GM20431 (cell line): ENCODE measurements at regions not wholly inside any gene's neighbourhood (a gene's known extent, or its start where the extent isn't known, plus 50 kb on each side); places are given as distances from the start of the nearest gene placed in this dataset.

ENCODE experiments used
- in situ Hi-C: fragments of 300-500 bp; cut with MseI, MboI; formaldehyde crosslinking; loops from one replicate; pipeline ENCODE4 v1.15.0; 2020; ENCODE audit warnings: low sequenced_read_pairs; ENCODE audit not compliant: unreplicated experiment

- in situ Hi-C loops = no loop called here
Measured at GRCh38 chr6:105992315-105992961, 93.7 kb upstream of the PRDM1 start.

- in situ Hi-C loops = no loop called here
Measured at GRCh38 chr6:105991561-105992314, 94.4 kb upstream of the PRDM1 start.

GRCh38 chr6:105990151-105990550 is 96.0 kb upstream of the PRDM1 start:
- in situ Hi-C loops = no loop called here

- in situ Hi-C loops = no loop called here
Measured at GRCh38 chr6:105988812-105989577, 97.1 kb upstream of the PRDM1 start.

- in situ Hi-C loops = no loop called here
Measured at GRCh38 chr6:105988321-105988720, 97.8 kb upstream of the PRDM1 start.

GRCh38 chr6:105987516-105987915 is 98.6 kb upstream of the PRDM1 start:
- in situ Hi-C loops = no loop called here

- in situ Hi-C loops = no loop called here
Measured at GRCh38 chr6:105986998-105987397, 99.1 kb upstream of the PRDM1 start.

GRCh38 chr6:105985816-105986632 is 100.1 kb upstream of the PRDM1 start:
- in situ Hi-C loops = no loop called here

- in situ Hi-C loops = no loop called here
Measured at GRCh38 chr6:105985098-105985815, 100.9 kb upstream of the PRDM1 start.

GRCh38 chr6:105983763-105984162 is 102.4 kb upstream of the PRDM1 start:
- in situ Hi-C loops = no loop called here

GRCh38 chr6:105982761-105983540 is 103.2 kb upstream of the PRDM1 start:
- in situ Hi-C loops = no loop called here

- in situ Hi-C loops = no loop called here
Measured at GRCh38 chr6:105981888-105982358, 104.2 kb upstream of the PRDM1 start.

- in situ Hi-C loops = no loop called here
Measured at GRCh38 chr6:105981002-105981887, 104.9 kb upstream of the PRDM1 start.

- in situ Hi-C loops = no loop called here
Measured at GRCh38 chr6:105978974-105979373, 107.2 kb upstream of the PRDM1 start.

GRCh38 chr6:105977934-105978504 is 108.1 kb upstream of the PRDM1 start:
- in situ Hi-C loops = no loop called here

- in situ Hi-C loops = no loop called here
Measured at GRCh38 chr6:105974986-105975385, 111.2 kb upstream of the PRDM1 start.

- in situ Hi-C loops = no loop called here
Measured at GRCh38 chr6:105972440-105972839, 113.7 kb upstream of the PRDM1 start.
